WERI-Rb-1 (cell line): ENCODE measurements at regions not wholly inside any gene's neighbourhood (a gene's known extent, or its start where the extent isn't known, plus 50 kb on each side); places are given as distances from the start of the nearest gene placed in this dataset.
A peak's percentile ranks its signal among the peaks of the same experiment; 100 is the strongest.

Experiments used
- DNase-seq: peaks from one replicate; pipeline ENCODE4 v3.0.0-alpha.2; 2020
- H3K27ac ChIP-seq: fragments of 250-450 bp; sonication (Bioruptor Pico); 2 replicates; pipeline ENCODE4 v1.5.1; 2020; ENCODE audit warnings: mild to moderate bottlenecking, moderate library complexity
- H3K27me3 ChIP-seq: fragments of 250-450 bp; sonication (Bioruptor Pico); 2 replicates; pipeline ENCODE4 v1.5.1; 2021; ENCODE audit warnings: mild to moderate bottlenecking, low read depth, moderate library complexity; ENCODE audit not compliant: insufficient read depth, severe bottlenecking
- H3K36me3 ChIP-seq: fragments of 250-450 bp; sonication (Bioruptor Pico); 2 replicates; pipeline ENCODE4 v1.5.1; 2020; ENCODE audit warnings: mild to moderate bottlenecking, moderate library complexity
- H3K4me3 ChIP-seq: 2 replicates; pipeline ENCODE4 v1.5.1; 2011; ENCODE audit warnings: low read depth, mild to moderate bottlenecking, control low read depth, low read length
- H3K9me3 ChIP-seq: fragments of 250-450 bp; sonication (Bioruptor Pico); 2 replicates; pipeline ENCODE4 v1.5.1; 2021; ENCODE audit warnings: mild to moderate bottlenecking, moderate library complexity; ENCODE audit not compliant: severe bottlenecking
- CTCF ChIP-seq: IDR thresholded peaks from 2 replicates; pipeline ENCODE4 v1.5.1; 2011; ENCODE audit warnings: low read depth, mild to moderate bottlenecking, control low read depth, inconsistent platforms, low read length

GRCh38 chr18:46412916-46413315, 244.1 kb downstream of the LOXHD1 start:
- no peak overlapping the region for H3K4me3 ChIP-seq
- DNase-seq, result no peak
- no peaks in the 10 kb centered on the region for H3K27me3 ChIP-seq
- no peaks in the 10 kb centered on the region for H3K36me3 ChIP-seq
- no peaks in the 10 kb centered on the region for H3K9me3 ChIP-seq
- H3K27ac ChIP-seq, result no peak overlapping the region
- no peak for TF ChIP-seq CTCF

- no peaks in the 10 kb centered on the region for H3K9me3 ChIP-seq
- H3K27ac ChIP-seq, result peak overlapping the region; percentile 5; the same call in 1 of the 2 replicates
- no peak for TF ChIP-seq CTCF
- no peak for DNase-seq
- H3K36me3 ChIP-seq, result no peaks in the 10 kb centered on the region
- H3K4me3 ChIP-seq, result no peak overlapping the region
- no peaks in the 10 kb centered on the region for H3K27me3 ChIP-seq
Measured at GRCh38 chr18:46413684-46414083, 243.3 kb downstream of the LOXHD1 start.

- H3K27me3 ChIP-seq, result no peaks in the 10 kb centered on the region
- H3K27ac ChIP-seq, result no peak overlapping the region
- no peak for TF ChIP-seq CTCF
- no peak overlapping the region for H3K4me3 ChIP-seq
- no peak for DNase-seq
- no peaks in the 10 kb centered on the region for H3K36me3 ChIP-seq
- H3K9me3 ChIP-seq, result no peaks in the 10 kb centered on the region
Measured at GRCh38 chr18:46414863-46415262, 242.2 kb downstream of the LOXHD1 start.

GRCh38 chr18:46415532-46416252, 241.3 kb downstream of the LOXHD1 start:
- H3K27ac ChIP-seq, result no peak overlapping the region
- H3K4me3 ChIP-seq, result no peak overlapping the region
- no peaks in the 10 kb centered on the region for H3K27me3 ChIP-seq
- TF ChIP-seq CTCF, result no peak
- no peaks in the 10 kb centered on the region for H3K9me3 ChIP-seq
- no peaks in the 10 kb centered on the region for H3K36me3 ChIP-seq
- no peak for DNase-seq

GRCh38 chr18:46416706-46417638, 240.0 kb downstream of the LOXHD1 start:
- no peak for DNase-seq
- Histone ChIP-seq H3K4me3 (no peak overlapping the region), H3K9me3 (no peaks in the 10 kb centered on the region), H3K27ac (no peak overlapping the region), H3K27me3 (no peaks in the 10 kb centered on the region), H3K36me3 (no peaks in the 10 kb centered on the region)
- no peak for TF ChIP-seq CTCF
